GM19463 (cell line): ENCODE measurements at regions not wholly inside any gene's neighbourhood (a gene's known extent, or its start where the extent isn't known, plus 50 kb on each side); places are given as distances from the start of the nearest gene placed in this dataset.
A peak's percentile ranks its signal among the peaks of the same experiment; 100 is the strongest.
"Not testable (repeated sequence)": the region's sequence is repeated elsewhere in the genome, so short reads cannot be mapped to it uniquely, and the experiment has no call there.

Experiments
- ATAC-seq: cut with Tn5 transposase; IDR thresholded peaks from one replicate; pipeline ENCODE4 v1.9.1; 2021; ENCODE audit warnings: mild to moderate bottlenecking, moderate library complexity; ENCODE audit not compliant: unreplicated experiment

DNA sequence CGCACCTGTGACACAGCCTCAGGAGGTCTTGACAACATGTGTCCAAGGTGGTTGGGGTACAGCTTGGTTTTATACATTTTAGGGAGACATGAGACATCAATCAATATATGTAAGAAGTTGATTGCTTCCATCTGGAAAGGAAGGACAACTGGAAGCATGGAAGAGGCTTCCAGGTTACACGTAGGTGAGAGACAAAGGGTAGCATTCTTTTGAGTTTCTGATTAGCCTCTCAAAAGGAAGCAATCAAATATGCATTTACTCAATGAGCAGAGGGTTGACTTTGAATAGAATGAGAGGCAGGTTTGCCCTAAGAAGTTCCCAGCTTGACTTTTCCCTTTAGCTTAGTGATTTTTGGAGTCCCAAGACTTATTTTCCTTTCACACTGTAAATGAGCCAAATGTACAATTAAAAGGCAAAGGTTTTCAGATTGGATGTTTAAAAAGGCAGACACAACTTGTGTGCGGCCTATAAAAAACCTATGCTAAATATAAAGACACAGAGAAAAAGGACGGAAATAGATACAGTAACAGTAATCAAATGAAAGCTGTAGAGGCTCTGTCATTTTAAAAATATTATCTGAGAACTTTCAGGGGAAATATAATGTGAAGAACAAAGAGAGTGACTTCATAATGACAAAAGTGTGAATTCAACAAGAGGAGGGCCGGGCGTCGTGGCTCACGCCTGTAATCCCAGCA is 65.7 kb upstream of the LANCL2 start:
- ATAC-seq = no peak

DNA sequence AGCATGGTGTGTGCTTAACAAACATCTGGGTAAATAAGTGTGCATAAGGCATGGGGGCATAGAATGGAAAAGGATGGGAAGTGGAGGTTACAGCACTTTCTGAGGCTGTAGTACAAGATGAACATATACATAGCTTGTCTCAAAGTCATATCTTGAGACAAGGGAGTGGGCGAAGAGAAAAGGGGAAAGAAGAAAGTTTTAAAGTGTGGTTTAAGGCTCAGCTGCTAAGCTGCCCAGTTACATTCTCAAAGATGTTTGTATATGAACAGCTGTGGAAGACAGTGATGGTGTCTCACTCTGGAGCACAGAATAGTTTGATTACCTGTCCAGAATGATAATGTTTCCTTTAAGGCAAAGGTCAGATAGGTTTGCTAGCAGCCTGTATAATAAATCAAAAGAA is 61.9 kb upstream of the LANCL2 start:
- peak; percentile 39 for ATAC-seq

DNA sequence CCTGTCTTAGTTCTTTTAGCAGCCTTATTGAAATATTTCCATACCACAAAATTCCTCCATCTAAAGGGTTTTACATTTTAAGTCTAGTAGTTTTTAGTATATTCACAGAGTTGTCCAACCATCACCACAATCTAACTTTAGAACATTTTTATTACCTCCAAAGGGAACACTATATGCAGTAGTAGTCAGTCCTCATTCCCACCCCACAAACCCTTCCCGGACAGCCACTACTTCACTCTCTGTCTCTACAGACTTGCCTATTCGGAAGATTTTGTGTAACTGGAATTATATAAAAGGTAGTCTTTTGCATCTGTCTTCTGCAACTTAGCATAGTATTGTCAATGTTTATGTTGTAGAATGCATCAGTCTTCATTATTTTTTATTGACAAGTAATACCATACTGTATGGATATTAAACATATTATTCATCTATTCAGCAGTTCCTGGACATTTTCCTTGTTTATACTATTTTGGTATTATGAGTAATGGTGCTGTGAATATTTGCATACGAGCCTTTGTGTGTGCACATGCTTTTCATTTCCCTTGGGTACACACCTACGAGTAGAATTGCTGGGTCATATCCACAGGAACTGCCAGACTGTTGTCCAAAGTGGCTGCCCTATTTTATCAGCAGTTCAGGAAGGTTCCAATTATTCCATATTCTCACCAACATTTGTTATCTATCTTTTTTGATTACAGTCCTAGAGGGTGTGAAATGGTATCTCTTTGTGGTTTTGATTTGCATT is 60.9 kb upstream of the LANCL2 start:
- ATAC-seq = no peak

DNA sequence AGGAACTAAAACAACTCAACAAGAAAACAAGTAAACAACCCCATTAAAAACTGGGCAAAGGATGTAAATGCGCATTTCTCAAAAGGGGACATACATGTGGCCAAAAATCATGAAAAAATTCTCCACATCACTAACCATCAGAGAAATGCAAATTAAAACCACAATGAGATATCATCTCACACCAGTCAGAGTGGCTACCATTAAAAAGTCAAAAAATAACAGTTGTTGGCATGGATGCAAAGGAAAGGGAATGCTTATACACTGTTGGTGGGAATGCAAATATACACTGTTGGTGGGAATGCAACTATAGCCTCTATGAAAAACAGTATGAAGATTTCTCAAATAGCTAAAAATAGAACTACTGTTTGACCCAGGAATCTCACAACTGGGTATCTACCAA is 60.0 kb upstream of the LANCL2 start:
- ATAC-seq = no peak

DNA sequence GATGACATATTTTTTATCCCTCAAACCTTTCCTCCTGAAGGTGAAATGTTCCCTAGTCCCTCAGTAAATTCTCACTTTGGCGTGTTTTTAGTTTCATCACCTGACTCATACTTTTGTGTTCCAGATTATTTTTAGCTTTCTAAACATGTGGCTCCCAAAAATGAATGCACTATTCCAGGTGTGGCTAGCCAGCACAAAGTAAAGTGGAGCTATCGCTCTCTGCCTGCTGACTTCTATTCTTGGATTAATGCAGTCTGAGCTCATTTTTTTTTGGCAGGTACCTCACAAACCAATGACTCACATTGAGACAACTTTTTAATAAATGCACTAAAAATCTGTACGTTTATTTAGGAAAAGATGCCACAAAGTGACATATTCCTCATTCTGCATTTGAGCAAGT is 58.8 kb upstream of the LANCL2 start:
- no peak for ATAC-seq

DNA sequence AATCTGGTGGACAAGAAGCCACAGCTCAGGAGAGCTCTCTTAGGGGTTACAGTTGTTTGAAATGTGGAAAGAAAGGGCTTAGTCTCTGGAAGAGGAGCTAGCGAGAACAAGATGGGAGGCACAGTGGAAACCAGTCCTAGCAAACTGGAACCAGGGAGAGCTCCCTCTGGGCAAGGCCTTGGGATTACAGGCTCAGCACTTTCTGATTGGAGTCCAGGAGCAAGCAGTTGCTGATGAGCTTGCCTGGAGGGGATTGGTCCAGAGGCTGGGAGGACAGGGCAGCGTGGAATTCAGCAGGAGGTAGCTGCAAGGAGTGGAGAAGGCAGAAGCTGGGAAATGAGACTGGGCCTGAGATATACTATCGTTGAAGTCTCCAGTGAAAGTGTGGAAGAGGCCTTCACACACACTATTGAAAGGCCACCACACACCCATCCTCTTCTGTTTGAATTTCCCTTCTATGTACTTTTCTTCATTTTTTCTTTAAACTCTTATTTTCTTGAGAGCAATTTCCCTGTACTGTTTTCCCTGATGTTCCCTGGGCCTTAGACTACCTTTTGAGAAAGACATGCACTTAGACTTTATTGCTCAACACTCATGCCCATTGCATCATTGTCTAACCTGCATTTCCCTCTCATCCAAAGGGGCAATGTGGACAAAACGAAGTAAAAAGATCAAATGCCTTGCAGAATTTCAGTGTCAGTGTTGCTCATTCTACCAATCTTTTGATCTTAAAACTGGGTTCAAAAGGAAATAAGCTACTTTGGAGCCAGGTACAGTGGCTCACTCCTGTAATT is 57.8 kb upstream of the LANCL2 start:
- no peak for ATAC-seq

DNA sequence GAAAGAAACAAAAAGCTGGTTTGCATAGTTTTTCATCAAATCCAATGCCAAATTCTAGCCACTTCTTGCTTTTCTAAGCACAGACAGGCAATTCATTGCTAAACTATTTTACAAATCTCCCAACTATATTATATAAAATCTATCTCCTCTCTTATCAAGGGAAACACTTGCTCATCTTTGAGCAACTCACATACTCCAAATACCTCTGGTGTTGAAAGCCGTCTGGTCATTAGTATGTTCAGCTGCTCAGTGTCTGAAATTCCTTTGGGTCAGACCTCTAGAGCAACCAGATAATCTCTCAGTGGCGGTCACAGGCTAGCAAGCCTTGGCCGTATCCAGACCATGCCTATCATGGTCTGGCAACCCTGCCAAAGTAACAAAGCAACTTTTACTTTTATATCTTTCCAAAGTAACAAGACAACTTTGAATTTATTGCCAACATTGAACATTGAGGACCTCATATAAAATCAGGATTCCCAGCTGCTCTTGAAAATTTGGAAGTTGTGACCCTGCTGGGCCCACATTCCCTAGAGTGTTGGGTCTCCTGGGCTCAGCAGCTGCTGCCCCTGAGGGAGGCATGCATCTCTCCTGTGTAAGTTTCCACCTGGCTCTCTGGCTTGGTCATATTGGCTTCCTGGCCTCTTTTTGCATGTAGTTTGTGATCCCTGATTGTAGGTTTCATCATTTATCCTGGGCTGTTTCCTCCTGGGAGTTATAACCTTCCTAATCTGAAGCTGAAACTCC is 56.8 kb upstream of the LANCL2 start:
- peak; percentile 0 for ATAC-seq

DNA sequence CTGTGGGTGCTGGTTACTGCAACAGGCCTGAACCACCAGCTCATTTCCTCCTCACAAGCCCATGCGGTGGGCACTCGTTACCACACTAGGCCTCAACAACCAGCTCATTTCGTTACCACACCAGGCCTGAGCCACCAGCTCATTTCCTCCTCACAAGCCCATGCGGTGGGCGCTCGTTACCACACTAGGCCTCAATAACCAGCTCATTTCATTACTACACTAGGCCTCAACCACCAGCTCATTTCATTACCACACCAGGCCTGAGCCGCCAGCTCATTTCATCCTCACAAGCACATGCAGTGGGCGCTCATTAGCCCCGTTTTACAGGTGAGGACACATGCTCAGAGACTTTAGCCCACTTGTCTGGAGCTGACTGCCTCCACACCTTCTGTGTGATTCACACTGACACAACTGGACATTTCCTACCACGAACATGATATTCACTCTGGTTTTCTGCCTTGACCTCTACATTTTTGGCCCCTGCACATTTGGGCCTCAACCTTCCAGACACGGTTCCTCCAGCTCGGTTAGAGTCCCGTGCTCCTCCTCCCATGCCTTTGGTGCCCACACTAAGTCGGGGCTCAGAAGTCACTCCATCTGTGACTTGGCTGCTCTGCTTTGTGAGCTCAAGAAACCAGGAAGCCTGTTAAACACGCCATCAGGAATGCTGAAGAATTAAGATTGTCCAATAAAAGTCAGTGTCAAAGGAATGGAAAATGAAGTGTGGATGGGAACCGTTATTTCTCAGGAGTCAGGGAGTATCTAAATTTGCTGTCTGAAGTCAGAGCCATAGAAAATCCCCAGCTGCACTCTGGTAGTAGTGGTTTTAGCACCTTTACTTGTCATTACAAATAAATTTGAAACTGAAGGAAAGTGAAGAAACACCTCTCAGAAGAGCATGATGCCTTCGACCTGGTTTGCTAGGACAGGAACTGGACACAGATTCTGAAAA is 55.8 kb upstream of the LANCL2 start:
- ATAC-seq = peak; percentile 90

DNA sequence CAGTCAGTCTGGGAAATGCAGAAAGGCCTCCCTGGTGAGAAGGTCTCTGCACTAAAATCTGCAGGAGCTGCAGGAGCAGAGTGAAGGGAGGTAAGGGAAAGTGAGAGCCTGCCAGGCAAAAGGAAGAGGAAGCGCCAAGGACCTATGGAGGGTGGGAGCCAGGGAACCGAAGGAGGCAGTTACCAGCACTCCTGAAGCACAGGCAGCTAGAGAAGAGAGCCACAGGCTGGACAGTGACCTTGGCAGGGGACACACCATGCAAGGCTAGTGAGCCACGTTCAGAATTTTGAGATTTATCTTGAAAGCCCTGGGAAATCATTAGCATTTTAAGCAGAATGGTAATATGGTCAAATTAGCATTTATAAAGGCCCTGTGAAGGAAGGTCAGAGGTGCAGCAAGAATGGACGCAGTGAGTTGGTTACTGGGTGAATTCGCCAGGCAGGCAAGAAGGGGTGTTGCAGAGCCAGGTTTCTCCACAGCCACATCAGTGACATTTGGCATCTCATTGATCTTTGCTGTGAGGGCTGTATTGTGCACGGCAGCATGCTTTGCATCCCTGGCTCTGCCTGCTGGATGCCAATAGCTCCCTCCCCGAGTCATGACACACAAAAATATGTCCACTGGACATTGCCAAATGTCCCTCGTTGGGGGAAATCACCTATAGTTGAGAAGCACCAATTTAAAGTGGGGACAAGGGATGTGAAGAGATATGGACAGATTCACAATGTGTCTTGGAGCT is 54.7 kb upstream of the LANCL2 start:
- ATAC-seq = no peak

DNA sequence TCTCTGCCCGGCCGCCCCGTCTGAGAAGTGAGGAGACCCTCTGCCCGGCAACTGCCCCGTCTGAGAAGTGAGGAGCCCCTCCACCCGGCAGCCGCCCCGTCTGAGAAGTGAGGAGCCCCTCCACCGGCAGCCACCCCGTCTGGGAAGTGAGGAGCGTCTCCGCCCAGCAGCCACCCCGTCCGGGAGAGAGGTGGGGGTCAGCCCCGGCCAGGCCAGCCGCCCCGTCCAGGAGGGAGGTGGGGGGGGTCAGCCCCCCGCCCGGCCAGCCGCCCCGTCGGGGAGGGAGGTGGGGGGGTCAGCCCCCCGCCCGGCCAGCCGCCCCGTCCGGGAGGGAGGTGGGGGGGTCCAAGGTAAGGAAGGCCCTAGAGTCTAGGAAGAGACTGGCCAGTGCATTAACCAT is 53.2 kb upstream of the LANCL2 start:
- not testable (repeated sequence) for ATAC-seq

DNA sequence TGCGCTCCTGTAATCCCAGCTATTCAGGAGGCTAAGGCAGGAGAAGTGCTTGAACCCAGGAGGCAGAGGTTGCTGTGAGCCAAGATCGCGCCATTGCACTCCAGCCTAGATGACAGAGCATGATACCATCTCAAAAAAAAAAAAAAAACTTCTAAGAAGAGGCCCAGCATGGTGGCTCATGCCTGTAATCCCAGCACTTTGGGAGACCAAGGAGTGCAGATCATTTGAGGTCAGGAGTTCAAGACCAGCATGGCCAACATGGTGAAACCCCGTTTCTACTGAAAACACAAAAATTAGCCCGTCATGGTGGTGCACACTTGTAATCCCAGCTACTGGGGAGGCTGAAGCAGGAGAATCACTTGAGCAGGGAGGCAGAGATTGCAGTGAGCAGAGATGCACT is 51.5 kb upstream of the LANCL2 start:
- not testable (repeated sequence) for ATAC-seq

DNA sequence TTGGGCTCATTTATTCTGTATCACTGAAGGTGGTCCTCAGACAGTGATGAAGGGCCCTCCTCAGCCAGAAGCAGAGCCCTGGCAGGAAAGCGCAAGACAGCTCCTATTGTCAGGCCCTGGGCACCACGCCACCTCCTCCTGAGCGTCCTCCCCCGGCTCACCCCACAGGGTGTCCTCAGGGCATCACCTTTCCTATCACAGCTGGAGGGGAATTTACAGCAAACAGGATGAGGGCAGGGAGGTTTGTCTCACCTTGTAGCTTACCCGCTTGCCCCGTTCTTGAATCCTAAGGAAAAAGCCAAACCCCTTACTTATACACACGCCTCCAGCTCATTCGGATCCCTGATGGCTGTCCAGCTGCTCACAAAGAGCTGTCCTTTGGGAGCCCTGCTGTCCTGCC is 50.2 kb upstream of the LANCL2 start:
- ATAC-seq = no peak
